ENCODE measurements at regions not wholly inside any gene's neighbourhood (a gene's known extent, or its start where the extent isn't known, plus 50 kb on each side); places are given as distances from the start of the nearest gene placed in this dataset.

- no peak for TF ChIP-seq FOXM1 (IDR thresholded peaks at IDR 0.05; ENCODE audit: borderline replicate concordance, low read depth)
- no peak for TF ChIP-seq YY1 (IDR thresholded peaks at IDR 0.05; ENCODE audit: low read depth)
- TF ChIP-seq TEAD4 (IDR thresholded peaks at IDR 0.05), result no peak
- TF ChIP-seq EGR1 (IDR thresholded peaks at IDR 0.05), result no peak
- no peak for TF ChIP-seq TCF12 (IDR thresholded peaks at IDR 0.05; ENCODE audit: low read depth)
- no peak for TF ChIP-seq REST (IDR thresholded peaks at IDR 0.05; ENCODE audit: low read depth)
- TF ChIP-seq CREB1 (IDR thresholded peaks at IDR 0.05; ENCODE audit: low read depth), result no peak
- no peak for TF ChIP-seq NFIC (IDR thresholded peaks at IDR 0.05)
- no peak for TF ChIP-seq RAD21 (IDR thresholded peaks at IDR 0.05; ENCODE audit: low read depth)
- no peak for TF ChIP-seq ZBTB7A (IDR thresholded peaks at IDR 0.05; ENCODE audit: low read depth)
- no peak for TF ChIP-seq CEBPB (IDR thresholded peaks at IDR 0.05)
- TF ChIP-seq MAX (IDR thresholded peaks at IDR 0.05), result no peak
- no peak for TF ChIP-seq USF1 (IDR thresholded peaks at IDR 0.05)
Observed at GRCh38 chr4:137198791-137199190, 333.5 kb downstream of the PCDH18 start.

GRCh38 chr4:137194670-137195069, 337.6 kb downstream of the PCDH18 start:
- TF ChIP-seq CREB1 (IDR thresholded peaks at IDR 0.05; ENCODE audit: low read depth) (no peak), TAF1 (IDR thresholded peaks at IDR 0.05; ENCODE audit: low read depth) (no peak), ZBTB7A (IDR thresholded peaks at IDR 0.05; ENCODE audit: low read depth) (no peak), EGR1 (IDR thresholded peaks at IDR 0.05) (no peak), TCF12 (IDR thresholded peaks at IDR 0.05; ENCODE audit: low read depth) (no peak), YY1 (IDR thresholded peaks at IDR 0.05; ENCODE audit: low read depth) (no peak), NFIC (IDR thresholded peaks at IDR 0.05) (no peak), MAX (IDR thresholded peaks at IDR 0.05) (no peak), EP300 (IDR thresholded peaks at IDR 0.05; ENCODE audit: borderline replicate concordance) (no peak), RAD21 (IDR thresholded peaks at IDR 0.05; ENCODE audit: low read depth) (no peak), TEAD4 (IDR thresholded peaks at IDR 0.05) (no peak), USF1 (IDR thresholded peaks at IDR 0.05) (no peak)

- TF ChIP-seq TEAD4 (IDR thresholded peaks at IDR 0.05) (no peak), MAX (IDR thresholded peaks at IDR 0.05) (no peak), YY1 (IDR thresholded peaks at IDR 0.05; ENCODE audit: low read depth) (no peak), EP300 (IDR thresholded peaks at IDR 0.05; ENCODE audit: borderline replicate concordance) (no peak), CREB1 (IDR thresholded peaks at IDR 0.05; ENCODE audit: low read depth) (no peak), ZBTB7A (IDR thresholded peaks at IDR 0.05; ENCODE audit: low read depth) (no peak), FOXM1 (IDR thresholded peaks at IDR 0.05; ENCODE audit: borderline replicate concordance, low read depth) (no peak), USF1 (IDR thresholded peaks at IDR 0.05) (no peak), RAD21 (IDR thresholded peaks at IDR 0.05; ENCODE audit: low read depth) (no peak), NFIC (IDR thresholded peaks at IDR 0.05) (no peak), REST (IDR thresholded peaks at IDR 0.05; ENCODE audit: low read depth) (no peak), EGR1 (IDR thresholded peaks at IDR 0.05) (no peak), CEBPB (IDR thresholded peaks at IDR 0.05) (no peak), TAF1 (IDR thresholded peaks at IDR 0.05; ENCODE audit: low read depth) (no peak), TCF12 (IDR thresholded peaks at IDR 0.05; ENCODE audit: low read depth) (no peak)
Observed at GRCh38 chr4:137193564-137193963, 338.7 kb downstream of the PCDH18 start.

- TF ChIP-seq USF1 (IDR thresholded peaks at IDR 0.05) (no peak), TCF12 (IDR thresholded peaks at IDR 0.05; ENCODE audit: low read depth) (no peak), EP300 (IDR thresholded peaks at IDR 0.05; ENCODE audit: borderline replicate concordance) (no peak), CREB1 (IDR thresholded peaks at IDR 0.05; ENCODE audit: low read depth) (no peak), YY1 (IDR thresholded peaks at IDR 0.05; ENCODE audit: low read depth) (no peak), TEAD4 (IDR thresholded peaks at IDR 0.05) (no peak), EGR1 (IDR thresholded peaks at IDR 0.05) (no peak), TAF1 (IDR thresholded peaks at IDR 0.05; ENCODE audit: low read depth) (no peak), ZBTB7A (IDR thresholded peaks at IDR 0.05; ENCODE audit: low read depth) (no peak), MAX (IDR thresholded peaks at IDR 0.05) (no peak), CEBPB (IDR thresholded peaks at IDR 0.05) (no peak), NFIC (IDR thresholded peaks at IDR 0.05) (no peak), REST (IDR thresholded peaks at IDR 0.05; ENCODE audit: low read depth) (no peak), FOXM1 (IDR thresholded peaks at IDR 0.05; ENCODE audit: borderline replicate concordance, low read depth) (no peak), RAD21 (IDR thresholded peaks at IDR 0.05; ENCODE audit: low read depth) (no peak)
Observed at GRCh38 chr4:137181293-137181899, 350.9 kb downstream of the PCDH18 start.

All from Ishikawa (cell line).